ENCODE measurements at regions not wholly inside any gene's neighbourhood (a gene's known extent, or its start where the extent isn't known, plus 50 kb on each side); places are given as distances from the start of the nearest gene placed in this dataset.

DNA sequence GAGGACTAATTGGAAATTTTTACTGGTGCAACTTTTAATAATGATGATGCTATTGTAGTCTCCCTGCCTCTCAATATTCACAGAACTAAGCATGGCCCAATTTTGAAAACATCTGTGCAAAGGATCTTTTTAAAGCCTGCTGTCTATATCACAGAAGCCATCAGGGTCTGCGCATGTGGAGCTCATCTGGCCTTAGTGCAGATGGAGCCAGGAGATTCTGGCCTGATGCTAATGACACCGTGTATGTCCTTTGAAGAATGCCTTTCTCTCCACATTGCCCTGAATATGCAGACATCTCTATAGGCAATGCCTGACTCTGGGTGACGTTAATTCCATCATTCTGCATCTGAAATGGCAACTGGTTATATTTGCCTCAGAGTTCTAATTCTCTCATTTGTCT is 1205.9 kb downstream of the AACS start:
- H4K20me1 ChIP-seq (ENCODE audit: insufficient read depth, low read length) = no peaks in the 10 kb centered on the region
- no peaks in the 10 kb centered on the region for H3K9me2 ChIP-seq (ENCODE audit: low read depth, low read length)
- H3K4me2 ChIP-seq (ENCODE audit: low read length) = no peak overlapping the region
- H3K9ac ChIP-seq (ENCODE audit: low read length) = no peak overlapping the region
- no peaks in the 10 kb centered on the region for H3K36me3 ChIP-seq (ENCODE audit: insufficient read depth, low read length)
- H3K9me3 ChIP-seq (ENCODE audit: low read length) = no peaks in the 10 kb centered on the region
- no peak overlapping the region for H3K27ac ChIP-seq (ENCODE audit: low read depth, low read length, poor library complexity, severe bottlenecking)
- H3K79me2 ChIP-seq (ENCODE audit: insufficient read depth, low read length) = no peaks in the 10 kb centered on the region
- H3F3A ChIP-seq (ENCODE audit: insufficient read depth, low read length) = no peaks in the 10 kb centered on the region
- no peaks in the 10 kb centered on the region for H3K4me1 ChIP-seq (ENCODE audit: insufficient read depth, low read length, severe bottlenecking)
- no peak overlapping the region for H3K4me3 ChIP-seq (ENCODE audit: low read depth, low read length, poor library complexity, severe bottlenecking)
- H2AFZ ChIP-seq (ENCODE audit: low read length) = no peak overlapping the region
- TF ChIP-seq EZH2 (IDR thresholded peaks at IDR 0.05; ENCODE audit: borderline replicate concordance, low read length) = no peak
- TF ChIP-seq, protein P1, sequence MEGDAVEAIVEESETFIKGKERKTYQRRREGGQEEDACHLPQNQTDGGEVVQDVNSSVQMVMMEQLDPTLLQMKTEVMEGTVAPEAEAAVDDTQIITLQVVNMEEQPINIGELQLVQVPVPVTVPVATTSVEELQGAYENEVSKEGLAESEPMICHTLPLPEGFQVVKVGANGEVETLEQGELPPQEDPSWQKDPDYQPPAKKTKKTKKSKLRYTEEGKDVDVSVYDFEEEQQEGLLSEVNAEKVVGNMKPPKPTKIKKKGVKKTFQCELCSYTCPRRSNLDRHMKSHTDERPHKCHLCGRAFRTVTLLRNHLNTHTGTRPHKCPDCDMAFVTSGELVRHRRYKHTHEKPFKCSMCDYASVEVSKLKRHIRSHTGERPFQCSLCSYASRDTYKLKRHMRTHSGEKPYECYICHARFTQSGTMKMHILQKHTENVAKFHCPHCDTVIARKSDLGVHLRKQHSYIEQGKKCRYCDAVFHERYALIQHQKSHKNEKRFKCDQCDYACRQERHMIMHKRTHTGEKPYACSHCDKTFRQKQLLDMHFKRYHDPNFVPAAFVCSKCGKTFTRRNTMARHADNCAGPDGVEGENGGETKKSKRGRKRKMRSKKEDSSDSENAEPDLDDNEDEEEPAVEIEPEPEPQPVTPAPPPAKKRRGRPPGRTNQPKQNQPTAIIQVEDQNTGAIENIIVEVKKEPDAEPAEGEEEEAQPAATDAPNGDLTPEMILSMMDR (IDR thresholded peaks at IDR 0.05; ENCODE audit: low read length) = no peak
- no peaks in the 10 kb centered on the region for H3K27me3 ChIP-seq (ENCODE audit: insufficient read depth, low read length)

- no peaks in the 10 kb centered on the region for H3K9me2 ChIP-seq (ENCODE audit: low read depth, low read length)
- H3K4me2 ChIP-seq (ENCODE audit: low read length) = no peak overlapping the region
- H3K4me3 ChIP-seq (ENCODE audit: low read depth, low read length, poor library complexity, severe bottlenecking) = no peak overlapping the region
- TF ChIP-seq, protein P1 (IDR thresholded peaks at IDR 0.05; ENCODE audit: low read length) = no peak
- no peak for TF ChIP-seq EZH2 (IDR thresholded peaks at IDR 0.05; ENCODE audit: borderline replicate concordance, low read length)
- H3K9ac ChIP-seq (ENCODE audit: low read length) = no peak overlapping the region
- no peaks in the 10 kb centered on the region for H3K9me3 ChIP-seq (ENCODE audit: low read length)
- no peaks in the 10 kb centered on the region for H3K36me3 ChIP-seq (ENCODE audit: insufficient read depth, low read length)
- H3K79me2 ChIP-seq (ENCODE audit: insufficient read depth, low read length) = no peaks in the 10 kb centered on the region
- H3F3A ChIP-seq (ENCODE audit: insufficient read depth, low read length) = no peaks in the 10 kb centered on the region
- H3K4me1 ChIP-seq (ENCODE audit: insufficient read depth, low read length, severe bottlenecking) = no peaks in the 10 kb centered on the region
- no peaks in the 10 kb centered on the region for H3K27me3 ChIP-seq (ENCODE audit: insufficient read depth, low read length)
- no peak overlapping the region for H3K27ac ChIP-seq (ENCODE audit: low read depth, low read length, poor library complexity, severe bottlenecking)
- H4K20me1 ChIP-seq (ENCODE audit: insufficient read depth, low read length) = no peaks in the 10 kb centered on the region
- H2AFZ ChIP-seq (ENCODE audit: low read length) = no peak overlapping the region
These were observed 1217.5 kb downstream of the AACS start for GRCh38 chr12:126282691-126283090.

DNA sequence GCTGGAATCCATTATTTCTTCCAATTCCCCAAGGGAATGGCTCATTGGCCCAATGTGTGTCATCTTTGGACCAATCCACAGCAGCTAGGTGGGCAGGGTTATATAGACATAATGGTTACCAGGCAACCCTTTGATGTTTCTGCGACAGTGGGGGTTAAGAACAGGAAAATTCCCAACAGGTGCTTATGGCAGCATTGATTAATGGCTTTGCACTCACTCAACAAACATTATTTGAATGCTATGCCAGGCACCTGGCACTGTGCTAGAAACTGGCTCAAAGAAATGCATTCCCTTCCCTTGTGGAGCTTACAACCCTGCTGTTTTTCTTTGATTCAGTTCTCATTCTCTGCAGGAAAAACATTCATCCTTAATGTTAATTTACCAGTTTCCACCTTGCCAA is 1221.0 kb downstream of the AACS start:
- no peak for TF ChIP-seq EZH2 (IDR thresholded peaks at IDR 0.05; ENCODE audit: borderline replicate concordance, low read length)
- TF ChIP-seq, protein P1 (IDR thresholded peaks at IDR 0.05; ENCODE audit: low read length) = no peak
- Histone ChIP-seq H3F3A (ENCODE audit: insufficient read depth, low read length) (no peaks in the 10 kb centered on the region), H3K9ac (ENCODE audit: low read length) (no peak overlapping the region), H3K27me3 (ENCODE audit: insufficient read depth, low read length) (no peaks in the 10 kb centered on the region), H2AFZ (ENCODE audit: low read length) (no peak overlapping the region), H3K4me3 (ENCODE audit: low read depth, low read length, poor library complexity, severe bottlenecking) (no peak overlapping the region), H3K4me1 (ENCODE audit: insufficient read depth, low read length, severe bottlenecking) (no peaks in the 10 kb centered on the region), H3K4me2 (ENCODE audit: low read length) (no peak overlapping the region), H3K27ac (ENCODE audit: low read depth, low read length, poor library complexity, severe bottlenecking) (no peak overlapping the region), H4K20me1 (ENCODE audit: insufficient read depth, low read length) (no peaks in the 10 kb centered on the region), H3K9me3 (ENCODE audit: low read length) (no peaks in the 10 kb centered on the region), H3K36me3 (ENCODE audit: insufficient read depth, low read length) (no peaks in the 10 kb centered on the region), H3K9me2 (ENCODE audit: low read depth, low read length) (no peaks in the 10 kb centered on the region), H3K79me2 (ENCODE audit: insufficient read depth, low read length) (no peaks in the 10 kb centered on the region)
